ENCODE measurements at regions not wholly inside any gene's neighbourhood (a gene's known extent, or its start where the extent isn't known, plus 50 kb on each side); places are given as distances from the start of the nearest gene placed in this dataset.

DNA sequence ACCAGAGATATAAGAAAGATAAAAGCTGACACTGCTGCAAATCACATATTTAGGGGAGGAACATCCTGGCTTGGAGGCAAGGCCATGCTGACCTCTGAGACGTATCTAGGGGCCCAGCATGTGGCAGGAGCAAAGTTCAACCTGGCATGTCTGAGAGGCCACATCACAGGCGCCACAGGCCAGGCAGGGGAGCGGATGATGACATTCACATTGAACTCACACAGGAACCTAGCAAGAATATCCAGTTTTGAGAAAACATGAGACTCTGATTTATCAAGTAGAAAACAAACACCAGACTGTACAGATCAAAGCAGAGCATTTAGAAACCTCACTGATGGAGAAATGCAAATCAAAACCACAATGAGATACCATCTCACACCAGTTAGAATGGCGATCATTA, 64.2 kb upstream of the STK32A start:
- DNase-seq = no peak

DNA sequence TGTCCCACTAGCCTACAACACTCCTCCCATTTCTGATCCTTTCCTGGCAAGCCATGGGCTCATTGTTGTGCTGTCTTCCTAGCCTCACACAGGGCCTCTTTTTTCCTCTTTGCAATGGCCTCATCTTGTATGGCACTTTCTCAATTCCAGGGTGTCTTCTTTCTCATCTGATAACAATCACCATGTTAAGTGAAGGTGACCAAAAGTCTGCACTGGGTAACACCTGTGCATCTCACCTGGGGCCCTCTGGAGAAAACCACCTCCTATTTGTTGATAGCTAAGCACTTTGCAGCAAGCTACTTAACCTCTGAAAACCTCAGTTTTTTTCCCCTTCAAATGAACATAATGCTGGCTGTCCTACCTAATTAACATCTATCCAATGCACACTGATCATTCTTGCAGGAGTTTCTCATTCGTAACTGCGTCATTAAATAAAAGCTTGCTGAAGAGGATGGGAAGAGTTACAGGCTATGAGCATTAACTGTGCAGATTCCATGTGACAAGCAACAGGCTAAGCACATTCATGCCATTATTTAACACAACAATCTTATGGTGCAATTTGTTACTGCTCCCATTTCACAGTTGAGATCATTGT, 60.1 kb upstream of the STK32A start:
- DNase-seq = no peak

DNA sequence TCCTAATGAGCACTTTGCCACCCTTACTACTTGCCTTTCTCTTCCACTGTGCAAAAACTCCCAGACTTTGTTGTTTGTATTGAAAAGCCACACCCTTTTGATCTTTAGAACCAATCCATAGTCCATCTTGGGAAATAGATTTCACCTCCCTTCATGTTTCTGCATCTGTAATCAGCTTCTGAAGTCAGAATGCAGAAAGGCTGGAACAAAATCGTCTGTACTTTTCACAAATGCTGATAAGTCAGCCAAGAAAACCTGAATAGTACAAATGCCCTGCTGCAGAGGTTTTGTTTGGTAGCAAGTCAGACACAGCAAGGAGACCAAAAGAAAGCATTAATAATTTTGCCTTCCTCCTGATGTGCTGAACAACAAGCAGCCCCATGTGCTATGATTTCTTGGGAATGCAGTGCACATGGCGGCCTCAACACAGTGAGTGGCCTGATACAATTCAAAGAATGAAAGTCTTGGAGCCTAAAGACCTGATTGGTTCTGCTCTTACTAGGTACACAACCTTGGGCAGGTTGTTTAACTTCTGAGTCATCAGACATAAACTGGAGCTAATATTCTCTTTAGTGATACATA, 59.2 kb upstream of the STK32A start:
- no peak for DNase-seq

DNA sequence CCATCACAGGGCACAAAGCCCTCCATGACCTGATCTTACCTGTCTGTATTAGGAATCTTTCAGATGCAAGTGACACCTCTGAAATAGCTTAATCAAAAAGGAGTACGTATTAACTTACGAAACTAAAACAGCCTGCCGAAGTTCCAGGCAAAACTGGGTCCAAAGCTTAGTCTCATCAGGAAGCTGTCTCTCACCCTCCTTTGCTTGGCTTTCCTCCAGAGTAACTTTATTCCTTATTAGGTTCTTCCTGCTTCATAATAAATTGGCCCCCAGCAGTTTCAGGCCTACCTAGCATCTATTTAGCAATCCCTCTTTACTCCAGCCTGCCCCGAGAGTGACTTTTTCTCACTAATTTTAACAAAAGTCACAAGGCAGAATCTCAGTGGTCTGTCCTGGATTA, 58.4 kb upstream of the STK32A start:
- DNase-seq = no peak

DNA sequence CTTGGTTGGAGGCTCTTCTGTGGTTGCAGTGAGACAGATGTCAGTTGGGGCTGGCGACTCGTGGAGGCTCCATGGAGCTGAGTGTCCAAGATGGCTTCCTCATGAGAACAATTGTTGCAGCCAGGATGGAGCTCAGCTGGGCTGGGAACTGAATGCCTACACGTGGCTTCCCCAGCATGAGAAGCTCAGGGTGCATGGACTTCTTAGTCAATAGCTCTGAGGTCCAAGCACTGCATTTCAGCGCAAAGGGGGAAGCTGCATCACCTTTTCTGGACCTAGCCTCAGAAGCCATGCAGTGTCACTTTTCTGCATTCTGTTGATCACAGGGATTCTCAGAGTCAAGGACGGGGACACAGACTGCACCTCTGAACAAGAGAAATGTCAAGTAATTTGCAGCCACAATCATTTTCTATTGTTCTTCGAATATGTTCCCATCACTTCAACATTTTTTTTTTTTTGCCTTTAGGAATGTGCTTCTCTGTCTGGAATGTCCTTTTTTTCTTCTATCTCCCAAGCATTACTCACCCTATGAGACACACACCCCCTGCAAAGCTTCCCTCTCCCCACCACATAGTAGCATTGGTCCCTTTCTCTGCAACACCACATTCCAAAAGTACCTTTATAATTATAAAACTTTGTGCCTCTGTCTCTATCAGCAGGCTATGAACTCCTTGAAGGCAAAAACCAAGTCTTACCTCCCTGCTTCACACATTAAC, 57.5 kb upstream of the STK32A start:
- DNase-seq = no peak

DNA sequence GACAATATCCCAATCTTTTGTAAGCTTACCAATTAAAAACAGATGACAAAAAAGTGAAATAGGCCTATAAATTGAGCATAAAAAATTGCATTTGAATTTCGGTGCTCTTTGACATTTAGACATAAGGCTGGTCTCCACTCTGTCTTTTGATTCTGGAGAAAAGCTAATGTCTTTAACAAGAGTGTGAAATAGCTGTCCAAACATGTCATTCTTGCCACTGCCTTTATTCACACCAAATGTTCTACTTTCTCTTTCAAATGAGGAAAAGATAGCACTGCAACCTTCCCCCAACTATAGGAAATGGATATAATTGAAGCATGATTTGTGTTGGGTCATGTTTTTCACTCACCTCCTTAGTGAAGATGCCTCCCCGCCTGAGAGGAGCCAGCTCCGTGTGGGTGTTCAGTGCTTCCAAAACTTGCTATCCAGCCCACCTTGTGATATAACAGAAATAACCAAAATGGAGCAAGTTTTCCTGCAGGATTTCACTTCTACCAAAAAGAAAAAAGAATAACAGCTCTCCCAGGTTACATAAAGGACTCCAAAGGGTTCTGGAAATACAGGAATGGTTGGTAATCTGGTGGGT, 55.2 kb upstream of the STK32A start:
- no peak for DNase-seq

DNA sequence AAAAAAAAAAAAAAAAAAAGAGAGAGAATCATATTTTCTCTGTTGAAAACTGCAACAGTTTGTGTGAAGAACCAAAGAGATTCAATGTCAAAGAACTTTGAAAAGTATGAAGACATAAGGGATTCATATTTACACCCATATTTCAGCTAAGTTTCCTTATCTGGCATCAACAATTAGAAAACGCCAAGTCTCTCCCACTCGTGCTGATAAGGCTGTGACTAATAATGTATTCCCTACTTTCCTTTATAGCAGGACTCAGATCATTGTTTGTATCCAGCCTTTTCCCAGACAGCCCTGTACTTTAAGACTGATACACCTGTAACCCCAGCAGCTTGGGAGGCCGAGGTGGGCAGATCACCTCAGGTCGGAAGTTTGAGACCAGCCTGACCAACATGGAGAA, 54.1 kb upstream of the STK32A start:
- no peak for DNase-seq

All from NCI-H2171 (cell line).